NCI-H345 (cell line): ENCODE measurements at regions not wholly inside any gene's neighbourhood (a gene's known extent, or its start where the extent isn't known, plus 50 kb on each side); places are given as distances from the start of the nearest gene placed in this dataset.
"Not testable (repeated sequence)": the region's sequence is repeated elsewhere in the genome, so short reads cannot be mapped to it uniquely, and the experiment has no call there.

ENCODE experiments used
- DNase-seq: peaks from one replicate; lab custom pipeline; 2025; lab: John Stamatoyannopoulos, UW

DNA sequence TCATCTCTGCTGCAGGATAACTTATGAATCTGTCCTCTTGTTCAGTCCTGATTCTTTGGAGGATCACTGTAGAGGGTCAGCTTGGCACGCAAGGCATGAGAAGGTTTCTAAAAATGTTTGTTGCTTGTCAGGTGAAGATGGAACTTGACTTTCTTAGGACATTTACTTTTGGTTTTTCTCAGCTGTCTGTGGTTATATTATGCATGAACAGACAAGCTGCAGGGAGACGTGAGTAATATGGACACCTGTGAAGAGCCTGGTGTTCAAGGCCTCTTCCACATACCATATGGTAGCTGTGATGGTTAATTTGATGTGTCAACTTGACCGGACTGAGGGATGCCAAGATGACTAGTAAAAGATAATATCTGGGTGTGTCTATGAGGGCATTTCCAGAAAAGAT, 270.2 kb upstream of the CPHXL start:
- no peak for DNase-seq

DNA sequence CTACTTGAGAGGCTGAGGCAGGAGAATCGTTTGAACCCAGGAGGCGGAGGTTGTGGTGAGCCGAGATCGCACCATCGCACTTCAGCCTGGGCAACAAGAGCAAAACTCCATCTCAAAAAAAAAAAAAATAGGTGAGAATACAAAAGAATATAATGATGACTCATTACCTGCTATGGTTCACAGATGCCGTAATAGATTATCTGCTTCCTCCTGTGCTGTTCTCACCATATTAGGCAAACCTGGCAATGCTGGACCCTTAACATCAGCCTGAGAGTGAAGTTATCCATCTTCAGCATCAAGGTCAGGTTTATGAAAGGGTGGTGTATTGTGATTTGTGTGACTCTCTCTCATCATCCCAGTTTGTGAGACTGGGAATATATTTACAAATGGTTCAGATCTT, 271.3 kb upstream of the CPHXL start:
- no peak for DNase-seq

DNA sequence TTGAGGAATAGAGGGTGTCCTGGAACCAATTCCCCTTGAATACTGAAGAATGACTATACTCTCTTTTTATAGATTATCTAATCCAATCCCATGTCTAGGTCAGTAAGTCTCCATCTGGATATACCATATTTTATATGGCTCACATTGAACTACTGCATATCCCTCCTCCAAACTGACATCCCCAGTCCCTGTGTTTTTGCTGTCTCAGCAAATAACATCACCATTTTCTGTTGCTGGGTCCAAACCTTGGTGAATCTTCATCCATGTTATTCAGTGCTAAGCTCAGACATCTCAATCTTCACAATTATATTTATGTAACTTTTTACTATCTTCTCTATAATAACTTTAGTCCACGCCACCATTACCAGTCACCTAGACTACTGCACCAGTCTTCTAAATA, 269.6 kb upstream of the CNTNAP4 start:
- DNase-seq: no peak

DNA sequence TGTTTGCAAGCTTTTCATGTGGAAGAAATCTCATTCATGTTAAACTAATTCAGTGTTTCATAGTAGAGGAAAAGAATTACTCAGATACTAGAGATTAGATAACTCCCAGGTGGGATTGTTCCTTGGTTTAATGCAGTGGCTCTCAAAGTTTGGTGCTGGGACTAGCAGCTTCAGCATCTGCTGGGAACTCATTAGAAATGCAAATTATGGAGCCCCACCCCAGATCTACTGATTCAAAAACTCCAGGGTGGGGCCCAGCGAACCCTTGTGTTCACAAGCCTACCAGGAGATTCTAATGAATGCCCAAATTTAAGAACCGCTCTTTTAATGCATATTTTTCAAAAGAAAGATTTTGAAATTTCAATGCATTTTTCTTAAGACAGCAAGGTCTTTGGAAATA, 253.4 kb upstream of the CNTNAP4 start:
- no peak for DNase-seq

DNA sequence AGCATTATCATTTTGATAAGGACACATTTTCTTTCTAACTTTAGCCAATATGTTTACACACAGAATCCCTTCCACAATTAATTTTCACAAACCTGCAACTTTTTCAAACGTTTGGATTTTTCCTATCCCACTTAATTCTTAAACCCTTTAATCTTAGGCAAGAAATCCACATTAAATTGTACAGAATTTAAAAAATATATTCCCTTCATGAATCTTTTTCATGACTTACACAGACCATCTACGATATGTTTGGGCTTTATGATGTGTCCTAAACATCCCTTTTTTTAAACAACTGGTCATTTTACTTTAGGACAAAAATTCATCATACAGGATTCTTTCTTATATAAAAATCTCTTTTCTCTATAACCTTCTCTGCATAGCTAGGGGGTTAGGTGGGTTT, 241.5 kb upstream of the CNTNAP4 start:
- DNase-seq: no peak

DNA sequence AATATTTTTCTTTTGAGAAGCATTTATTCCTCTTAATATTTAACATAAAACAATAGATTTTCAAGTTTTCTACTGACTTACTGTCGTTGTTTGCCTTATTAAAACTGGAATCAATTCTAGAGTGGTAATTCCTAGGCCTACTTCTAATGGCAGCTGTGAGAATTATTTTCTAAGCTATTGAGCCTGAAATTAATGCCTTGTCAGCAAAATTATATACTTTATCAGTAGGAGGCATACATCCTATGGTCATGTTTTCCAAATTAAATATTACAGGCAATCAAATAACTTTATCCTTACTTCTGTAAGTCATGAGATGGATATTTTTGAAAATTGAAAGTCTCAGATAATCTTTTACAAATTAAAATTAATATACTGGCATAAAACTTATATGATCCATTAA, 239.1 kb upstream of the CNTNAP4 start:
- DNase-seq: no peak

DNA sequence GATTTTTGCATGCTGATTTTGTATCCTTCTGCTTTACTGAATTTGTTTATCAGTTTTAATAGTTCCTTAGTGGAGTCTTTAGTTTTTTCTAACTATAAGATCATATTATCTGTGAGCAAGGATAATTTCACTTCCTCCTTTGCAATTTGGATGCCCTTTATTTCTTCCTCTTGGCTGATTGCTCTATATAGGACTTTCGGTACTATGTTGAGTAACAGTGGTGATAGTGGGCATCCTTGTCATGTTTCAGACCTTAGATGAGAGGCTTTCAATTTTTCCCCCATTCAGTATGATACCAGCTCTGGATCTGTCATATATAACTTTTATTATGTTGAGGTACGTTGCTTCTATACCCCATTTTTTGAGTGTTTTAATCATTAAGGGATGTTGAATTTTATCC, 224.5 kb upstream of the CNTNAP4 start:
- no peak for DNase-seq

DNA sequence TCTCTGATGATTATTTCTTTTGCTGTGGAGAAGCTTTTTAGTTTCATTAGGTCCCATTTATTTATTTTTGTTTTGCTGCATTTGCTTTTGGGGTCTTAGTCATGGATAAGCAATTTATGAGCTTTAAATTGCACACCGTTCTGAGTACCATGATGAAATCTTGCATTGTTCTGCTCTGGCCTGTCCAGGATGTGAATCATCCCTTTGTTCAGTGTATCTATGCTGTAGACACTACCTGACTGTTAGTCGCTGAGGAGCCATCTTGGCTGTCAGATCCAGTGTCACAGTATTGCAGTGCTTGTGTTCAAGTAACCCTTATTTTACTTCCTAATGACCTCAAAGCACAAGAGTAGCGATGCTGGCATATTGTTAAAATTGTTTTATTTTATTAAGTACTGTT, 218.0 kb upstream of the CNTNAP4 start:
- DNase-seq: no peak

DNA sequence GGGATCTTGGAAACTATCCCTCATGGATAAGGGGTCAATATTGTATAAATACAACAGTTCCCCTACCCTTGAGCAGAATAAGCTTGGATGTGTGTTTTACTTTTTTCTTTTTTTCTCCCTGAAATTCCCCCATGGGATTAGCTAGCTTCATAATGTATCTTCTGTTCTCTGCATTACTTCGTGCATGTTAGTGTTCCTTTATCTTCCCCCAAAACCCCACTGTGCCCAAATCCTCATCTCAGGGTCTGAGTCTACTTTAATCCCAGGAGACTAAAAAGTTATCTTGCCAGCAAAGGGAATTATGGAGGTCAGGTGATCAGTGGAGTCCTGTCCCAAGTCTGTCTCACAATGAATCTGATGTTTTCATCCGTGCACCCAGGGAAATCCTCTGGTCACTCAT, 217.5 kb upstream of the CNTNAP4 start:
- DNase-seq: no peak

DNA sequence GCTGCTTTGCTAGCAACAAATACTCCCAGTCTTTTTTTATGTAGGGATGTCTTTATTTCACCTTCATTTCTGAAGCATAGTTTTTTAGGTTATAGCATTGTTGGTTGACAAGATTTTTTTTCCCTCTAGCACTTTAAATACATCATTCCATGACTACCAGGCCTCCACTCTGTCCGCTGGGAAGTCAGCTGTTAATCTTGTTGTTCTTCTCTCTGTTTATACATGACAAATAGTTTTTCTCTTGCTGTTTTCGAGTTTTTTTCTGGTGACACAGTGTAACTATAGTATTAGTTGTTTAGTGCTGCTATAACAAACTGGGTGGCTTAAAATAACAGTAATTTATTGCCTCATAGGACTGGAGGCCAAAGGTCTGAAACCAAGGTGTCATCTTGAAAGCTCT, 205.5 kb upstream of the CNTNAP4 start:
- no peak for DNase-seq

DNA sequence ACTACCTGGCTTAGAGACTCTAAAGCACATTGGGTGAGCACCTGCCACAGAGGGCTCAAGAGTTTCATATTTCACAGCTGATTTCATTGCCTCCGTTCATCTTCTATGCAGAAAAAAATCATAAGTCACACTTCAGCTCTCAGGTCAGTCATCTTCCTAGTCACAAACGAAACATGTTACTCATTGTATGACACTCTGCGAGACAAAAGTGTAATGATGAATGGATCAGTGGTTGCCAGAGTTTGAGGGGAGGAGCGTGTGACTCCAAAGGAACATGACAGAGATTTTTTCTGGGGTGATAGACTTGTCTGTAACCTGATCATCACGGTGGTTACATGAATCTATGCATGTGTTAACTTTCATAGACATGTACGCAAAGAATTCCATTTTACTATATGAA, 195.2 kb upstream of the CNTNAP4 start:
- DNase-seq: no peak

DNA sequence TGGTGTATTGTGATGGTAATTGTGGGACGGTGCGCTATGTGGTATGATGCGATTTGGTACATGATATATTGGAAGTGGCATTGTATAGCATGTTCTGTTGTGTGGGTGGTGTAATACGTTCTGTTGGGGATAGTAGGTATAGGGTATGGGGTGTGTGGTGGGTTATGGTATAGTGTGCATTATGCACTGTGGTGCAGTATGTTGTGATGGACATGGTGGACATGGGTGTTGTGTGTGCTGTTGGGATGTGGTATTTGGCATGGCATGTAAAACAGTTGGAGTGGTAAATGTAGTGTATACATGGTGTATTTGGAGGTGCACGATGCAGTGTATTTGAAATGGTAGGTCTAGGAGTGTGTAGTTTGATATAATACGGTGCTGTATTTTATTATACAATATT, 170.6 kb upstream of the CNTNAP4 start:
- DNase-seq: no peak

DNA sequence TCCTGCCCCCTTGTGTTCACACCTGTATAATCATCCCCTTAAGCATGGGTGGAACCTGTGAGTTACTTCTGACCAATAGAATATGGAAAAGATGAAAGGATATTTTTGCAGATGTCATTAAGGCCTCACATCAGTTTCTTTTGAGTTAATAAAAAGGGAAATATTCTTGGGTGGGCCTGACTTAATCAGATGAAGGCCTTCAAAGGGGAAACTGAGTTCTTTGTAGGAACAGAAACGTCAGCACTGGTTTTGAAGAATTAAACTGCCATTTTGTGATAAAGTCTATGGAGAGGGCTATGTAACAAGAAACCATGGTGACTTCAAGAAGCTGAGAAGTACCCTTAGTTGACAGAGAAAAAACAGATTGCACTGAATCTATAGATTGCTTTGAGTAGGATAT, 168.7 kb upstream of the CNTNAP4 start:
- no peak for DNase-seq

DNA sequence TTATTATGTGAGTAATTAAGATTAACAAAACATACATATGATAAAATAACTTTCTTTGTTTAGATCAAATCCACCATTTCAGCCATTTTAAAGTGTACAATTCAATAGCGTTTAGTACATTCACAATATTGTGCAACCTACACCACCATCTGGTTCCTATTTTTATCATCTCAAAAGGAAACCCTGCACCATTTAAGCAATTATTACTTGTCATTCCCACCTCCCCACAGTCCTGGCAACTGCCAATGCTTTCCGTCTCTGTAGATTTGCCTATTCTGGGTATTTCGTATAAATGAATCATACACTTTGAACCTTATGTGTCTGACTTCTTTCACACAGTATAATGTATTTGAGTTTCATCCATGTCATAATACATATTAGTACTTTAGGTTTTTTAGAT, 162.5 kb upstream of the CNTNAP4 start:
- DNase-seq: no peak

DNA sequence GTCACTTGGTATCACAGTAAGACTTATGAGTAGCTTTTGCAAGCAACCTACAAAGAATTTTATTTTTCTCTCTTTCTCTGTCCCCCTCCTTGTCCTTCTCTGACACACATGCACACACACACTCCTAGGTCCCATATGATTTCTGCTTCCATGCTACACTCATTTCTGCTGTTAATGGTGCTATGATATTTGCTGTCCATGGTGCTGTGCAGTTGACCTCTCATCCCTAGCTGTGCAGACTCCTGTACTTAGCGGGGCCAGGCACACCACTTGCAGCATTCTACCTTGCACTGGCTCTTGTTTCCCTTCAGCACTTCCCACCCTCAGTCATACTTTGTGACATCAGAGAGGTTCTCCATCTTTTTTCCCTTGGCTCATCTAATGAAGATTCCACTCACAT, 158.9 kb upstream of the CNTNAP4 start:
- DNase-seq: no peak

DNA sequence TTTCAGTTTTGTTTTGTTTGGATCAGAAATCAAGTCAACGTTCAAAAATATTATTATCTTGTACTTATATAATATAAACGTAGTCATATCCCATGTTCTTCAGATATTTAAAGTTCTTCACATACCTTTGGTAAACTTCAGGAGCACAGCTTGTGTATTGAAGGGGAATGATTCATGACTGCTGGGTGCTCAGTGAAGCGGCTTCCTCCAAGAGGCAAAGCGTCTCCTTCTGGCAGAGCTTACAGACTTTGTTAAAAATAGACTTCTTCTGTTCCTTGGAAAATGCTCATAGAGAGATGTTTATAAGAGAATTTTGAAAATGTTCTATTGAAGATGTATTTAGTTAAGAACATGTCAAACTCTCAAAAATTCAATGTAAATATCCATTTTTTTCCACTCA, 155.6 kb upstream of the CNTNAP4 start:
- DNase-seq: no peak

DNA sequence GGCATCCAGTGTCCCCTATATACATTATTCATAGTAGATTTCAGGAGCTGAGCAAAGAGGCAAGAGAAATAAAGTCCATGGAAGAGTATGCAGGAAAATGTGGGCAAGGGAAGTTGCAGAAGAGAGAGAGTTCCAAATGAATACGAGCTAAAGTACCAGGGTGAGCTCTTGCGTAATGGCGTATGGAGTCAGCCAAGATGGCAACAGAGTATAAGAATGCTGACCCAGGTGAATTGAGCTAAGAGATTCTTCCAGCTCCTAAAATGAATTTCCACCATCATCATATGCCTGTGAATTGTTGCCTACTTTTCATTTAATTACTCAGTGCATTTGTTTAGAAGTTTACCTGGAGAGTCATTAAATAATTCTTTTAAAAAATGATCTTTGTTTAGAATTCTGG, 153.2 kb upstream of the CNTNAP4 start:
- no peak for DNase-seq

DNA sequence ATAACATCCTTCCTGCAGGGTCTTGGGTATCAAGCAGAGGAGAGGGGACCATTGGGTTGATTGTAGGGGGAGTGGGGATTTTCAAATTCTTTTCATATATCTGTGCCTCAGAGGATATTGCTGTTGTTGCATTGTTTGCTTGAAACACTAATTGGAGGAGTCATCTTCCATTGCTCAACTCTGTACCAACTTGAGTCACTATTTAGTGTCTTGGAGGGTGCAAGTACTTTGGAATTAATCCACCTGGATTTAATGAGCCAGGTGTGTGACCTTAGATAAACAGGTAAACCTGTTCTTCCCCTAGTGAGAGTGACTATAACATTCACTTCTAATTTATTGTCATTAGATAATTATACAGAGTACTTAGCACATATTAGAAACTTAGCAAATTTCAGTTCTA, 151.3 kb upstream of the CNTNAP4 start:
- no peak for DNase-seq

DNA sequence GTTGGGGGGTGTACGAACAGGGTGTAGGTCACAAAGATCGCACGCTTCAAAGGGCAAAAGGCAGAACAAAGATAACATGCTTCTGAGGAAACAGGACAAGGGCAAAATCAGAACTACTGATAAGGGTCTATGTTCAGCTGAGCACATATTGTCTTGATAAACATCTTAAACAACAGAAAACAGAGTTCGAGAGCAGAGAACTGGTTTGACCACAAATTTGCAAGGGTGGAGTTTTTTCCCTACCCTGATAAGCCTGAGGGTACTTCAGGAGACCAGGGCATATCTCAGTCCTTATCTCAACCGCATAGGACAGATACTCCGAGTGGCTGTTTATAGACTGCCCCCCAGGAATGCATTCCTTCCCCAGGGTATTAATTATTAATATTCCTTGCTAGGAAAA, 139.1 kb upstream of the CNTNAP4 start:
- DNase-seq: not testable (repeated sequence)

DNA sequence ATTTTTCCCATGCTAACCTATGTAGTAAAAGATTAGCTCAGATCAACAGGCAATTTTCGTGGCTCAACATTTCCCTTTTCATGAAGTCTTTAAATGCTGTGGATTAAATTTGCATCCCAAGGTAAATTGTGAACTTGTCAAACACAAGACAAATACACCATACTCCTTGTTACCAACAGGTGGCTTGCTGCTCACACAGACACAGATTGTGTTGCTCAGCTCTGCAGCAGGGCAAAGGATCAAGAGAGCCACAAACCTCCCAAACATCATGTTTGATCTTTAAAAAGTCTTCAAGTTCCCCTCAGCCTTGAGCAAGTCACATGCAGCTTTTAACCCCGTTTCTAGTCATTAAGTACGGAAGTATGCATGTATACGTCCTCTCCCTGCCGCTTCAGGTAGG, 119.6 kb upstream of the CNTNAP4 start:
- no peak for DNase-seq

DNA sequence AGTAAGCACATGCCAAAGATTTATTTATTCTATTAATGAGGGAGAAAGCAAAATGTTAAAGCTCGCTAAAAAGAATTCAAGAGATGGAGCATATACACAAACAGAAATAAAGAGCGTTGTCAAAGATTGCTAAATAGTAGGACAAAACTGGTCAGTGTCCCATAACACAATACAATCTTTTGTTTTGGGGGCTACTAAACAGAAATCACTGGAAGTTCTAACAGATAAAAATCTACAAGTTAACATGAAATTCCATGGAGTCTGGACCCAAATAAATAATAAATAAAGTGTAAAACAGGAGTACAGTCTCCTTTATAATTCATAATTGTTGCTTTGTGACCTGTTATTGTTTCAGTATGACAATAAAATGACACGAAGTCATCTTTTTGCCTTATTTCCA, 115.2 kb upstream of the CNTNAP4 start:
- no peak for DNase-seq

DNA sequence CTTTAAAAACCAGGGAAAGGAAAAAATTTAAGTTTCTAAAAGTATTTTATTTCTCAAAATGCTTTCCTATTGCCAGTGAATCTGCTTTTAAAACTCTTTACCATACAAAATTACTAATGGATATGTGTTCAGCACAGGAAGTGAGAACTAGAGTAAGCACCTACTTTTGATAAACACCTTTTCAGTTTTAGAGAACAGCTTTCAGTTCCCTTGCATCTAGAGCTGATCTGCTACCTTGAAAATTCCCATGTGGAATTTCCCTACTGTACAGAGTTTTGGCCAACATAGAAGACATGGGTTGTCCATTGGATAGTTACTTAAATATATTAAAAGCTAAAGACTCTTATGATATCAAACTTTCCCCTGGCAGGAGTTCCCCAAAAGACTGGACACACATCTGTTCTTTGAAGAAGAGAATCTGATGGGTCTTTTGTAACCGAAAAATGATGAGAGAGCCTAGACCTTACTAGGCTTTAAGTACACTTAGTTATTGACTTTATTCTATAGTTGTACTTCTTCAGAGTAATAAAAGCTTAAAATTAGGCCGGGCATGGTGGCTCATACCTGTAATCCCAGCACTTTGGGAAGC, 112.1 kb upstream of the CNTNAP4 start:
- no peak for DNase-seq

DNA sequence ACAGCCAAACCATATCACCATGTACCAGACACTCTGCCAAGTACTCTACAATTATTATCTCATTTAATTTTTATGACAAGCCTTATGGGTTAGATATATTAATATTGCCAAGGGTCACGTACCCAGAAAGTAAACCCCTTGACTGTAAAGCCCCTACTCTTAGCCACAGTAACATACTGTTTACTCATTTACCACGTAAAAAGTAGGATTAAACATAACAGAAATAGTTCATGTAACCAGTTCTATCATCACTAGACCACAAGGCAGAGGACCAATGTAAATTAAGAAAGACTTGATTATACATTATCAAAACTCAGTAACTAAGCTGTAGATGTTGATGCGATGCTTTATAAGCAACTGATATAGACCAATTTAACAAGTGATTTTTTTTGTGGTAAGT, 101.5 kb upstream of the CNTNAP4 start:
- DNase-seq: no peak

DNA sequence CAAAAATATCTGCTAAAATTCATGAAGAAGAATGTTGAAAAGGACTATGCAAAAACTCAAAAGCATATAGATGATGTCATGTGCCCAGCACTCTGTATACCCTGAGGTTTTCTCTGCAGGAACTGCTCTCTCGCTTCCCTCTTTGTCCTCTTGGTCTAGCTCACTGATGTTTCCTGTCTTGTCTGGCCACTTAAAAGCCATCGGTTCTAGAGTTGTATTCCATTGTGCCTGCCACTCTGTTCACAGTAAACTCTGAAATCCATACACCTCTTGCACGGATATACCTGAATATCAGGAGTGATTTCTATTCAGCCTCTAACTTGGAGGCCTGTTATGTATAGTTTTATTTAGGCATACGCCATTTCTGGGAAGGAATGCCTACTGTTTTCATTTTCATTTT, 101.0 kb upstream of the CNTNAP4 start:
- no peak for DNase-seq

DNA sequence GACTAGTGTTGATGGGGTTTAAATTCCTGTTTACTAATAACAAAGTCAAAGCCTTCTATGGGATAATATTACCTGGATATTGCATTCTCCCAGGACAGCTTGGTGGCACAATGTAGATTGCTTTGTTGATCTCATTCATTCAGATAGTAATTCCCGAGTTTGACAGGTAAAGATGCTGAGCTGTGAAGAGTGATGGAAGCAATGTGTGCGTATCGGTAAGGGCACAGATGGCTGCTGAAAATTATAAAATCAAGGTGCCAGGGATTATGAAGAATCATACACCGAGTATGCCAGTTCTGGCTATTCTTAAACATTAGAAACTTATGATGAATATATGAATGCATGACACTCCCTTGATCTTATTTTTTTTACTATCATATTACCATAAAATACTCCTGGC, 100.6 kb upstream of the CNTNAP4 start:
- no peak for DNase-seq
